GM19438 (cell line): ENCODE measurements at regions not wholly inside any gene's neighbourhood (a gene's known extent, or its start where the extent isn't known, plus 50 kb on each side); places are given as distances from the start of the nearest gene placed in this dataset.

ENCODE experiments used
- ATAC-seq: cut with Tn5 transposase; IDR thresholded peaks from one replicate; pipeline ENCODE4 v1.9.1; 2021; ENCODE audit warnings: low read depth; ENCODE audit not compliant: unreplicated experiment

DNA sequence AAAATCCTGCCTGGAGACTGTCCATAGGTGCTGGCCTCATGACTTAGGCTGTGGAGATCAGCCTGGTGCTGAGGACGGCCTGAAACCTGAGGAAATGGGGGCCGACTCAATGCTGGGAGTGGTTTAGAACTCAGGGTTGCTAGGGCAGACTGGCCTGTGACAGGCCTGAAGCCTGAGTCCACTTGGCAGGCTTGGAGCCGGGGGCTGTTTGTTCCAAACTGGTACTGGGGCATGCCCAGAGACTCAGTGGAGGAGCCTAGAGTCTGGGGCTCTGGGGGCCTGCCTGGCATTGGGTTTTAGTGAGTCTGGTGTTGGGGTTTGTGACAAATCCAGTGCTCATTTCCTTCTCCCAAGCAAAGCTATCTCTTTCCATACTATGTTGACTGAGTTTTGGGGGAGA, 489.7 kb upstream of the CNKSR2 start:
- no peak for ATAC-seq

DNA sequence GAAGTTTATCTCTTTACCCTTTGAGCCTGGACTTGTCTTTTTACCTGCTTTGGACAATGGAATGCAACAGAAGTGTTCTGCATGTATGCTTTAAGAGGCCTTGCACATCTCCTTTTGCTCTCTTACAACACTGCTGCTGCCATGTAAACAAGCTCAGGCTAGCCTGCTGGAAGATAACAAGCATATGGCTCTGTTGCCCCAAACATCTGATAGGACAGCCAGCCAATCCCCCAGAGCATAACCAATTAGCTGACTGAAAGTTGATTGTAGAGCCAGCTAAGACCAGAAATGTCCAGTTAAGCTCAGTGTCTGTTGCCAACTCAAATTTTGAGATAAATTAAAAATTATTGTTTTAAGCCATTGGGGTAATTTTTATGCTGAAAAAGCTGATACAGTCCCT, 510.6 kb upstream of the CNKSR2 start:
- no peak for ATAC-seq

DNA sequence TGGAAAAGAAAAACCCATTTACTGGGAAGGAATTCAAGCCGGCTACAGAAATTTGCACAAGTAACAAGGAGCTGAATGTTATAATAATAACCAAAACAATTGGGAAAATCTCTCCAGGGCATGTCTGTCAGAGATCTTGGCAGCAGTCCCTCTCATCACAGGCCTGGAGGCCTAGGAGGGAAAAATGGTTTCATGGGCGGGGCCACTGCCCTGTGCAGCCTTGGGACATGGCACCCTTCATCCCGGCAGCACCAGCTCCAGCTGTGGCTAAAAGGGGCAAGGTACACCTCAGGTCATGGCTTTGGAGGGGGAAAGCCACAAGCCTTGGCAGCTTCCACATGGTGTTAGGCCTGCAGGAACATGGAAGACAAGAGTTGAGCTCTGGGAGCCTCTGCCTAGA, 513.1 kb upstream of the CNKSR2 start:
- ATAC-seq: no peak

DNA sequence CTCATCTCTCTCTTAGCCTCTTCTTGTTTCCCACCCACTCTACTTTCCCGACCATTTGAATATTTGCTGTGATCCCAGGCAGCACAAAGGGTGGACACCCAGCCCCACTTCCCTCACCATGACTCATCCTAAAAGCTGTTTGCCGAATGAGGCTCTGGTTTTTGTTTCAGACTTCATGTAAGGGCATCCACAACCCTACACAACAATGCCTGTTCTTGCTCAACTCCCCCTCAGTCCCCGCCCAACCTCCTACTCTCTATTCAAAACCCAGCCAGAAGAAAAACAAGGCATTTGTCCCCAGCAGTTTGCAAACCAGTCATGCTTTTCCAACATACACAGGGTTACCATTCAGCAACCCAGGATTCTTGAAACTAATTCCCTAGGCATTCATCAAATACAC, 516.5 kb upstream of the CNKSR2 start:
- no peak for ATAC-seq

DNA sequence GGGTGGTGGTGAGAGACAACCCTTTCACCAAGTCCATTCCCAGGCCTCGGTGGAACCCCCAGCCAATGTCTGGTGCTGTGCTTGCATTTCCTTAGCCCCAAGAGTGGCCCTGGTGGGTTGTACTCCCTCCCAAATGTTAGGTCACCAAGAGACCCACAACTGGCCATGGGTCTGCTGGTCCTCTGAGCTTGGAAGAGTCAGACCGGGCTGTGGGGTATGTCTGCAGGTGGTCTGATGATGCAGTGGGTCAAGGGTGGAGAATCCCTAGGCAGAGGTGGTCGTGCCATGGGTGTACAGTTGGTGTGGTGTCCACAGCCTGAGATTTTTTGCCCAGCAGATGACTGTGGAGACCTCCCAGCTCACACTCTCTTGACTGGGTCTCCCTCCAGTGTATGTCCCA, 535.7 kb upstream of the CNKSR2 start:
- ATAC-seq: no peak

DNA sequence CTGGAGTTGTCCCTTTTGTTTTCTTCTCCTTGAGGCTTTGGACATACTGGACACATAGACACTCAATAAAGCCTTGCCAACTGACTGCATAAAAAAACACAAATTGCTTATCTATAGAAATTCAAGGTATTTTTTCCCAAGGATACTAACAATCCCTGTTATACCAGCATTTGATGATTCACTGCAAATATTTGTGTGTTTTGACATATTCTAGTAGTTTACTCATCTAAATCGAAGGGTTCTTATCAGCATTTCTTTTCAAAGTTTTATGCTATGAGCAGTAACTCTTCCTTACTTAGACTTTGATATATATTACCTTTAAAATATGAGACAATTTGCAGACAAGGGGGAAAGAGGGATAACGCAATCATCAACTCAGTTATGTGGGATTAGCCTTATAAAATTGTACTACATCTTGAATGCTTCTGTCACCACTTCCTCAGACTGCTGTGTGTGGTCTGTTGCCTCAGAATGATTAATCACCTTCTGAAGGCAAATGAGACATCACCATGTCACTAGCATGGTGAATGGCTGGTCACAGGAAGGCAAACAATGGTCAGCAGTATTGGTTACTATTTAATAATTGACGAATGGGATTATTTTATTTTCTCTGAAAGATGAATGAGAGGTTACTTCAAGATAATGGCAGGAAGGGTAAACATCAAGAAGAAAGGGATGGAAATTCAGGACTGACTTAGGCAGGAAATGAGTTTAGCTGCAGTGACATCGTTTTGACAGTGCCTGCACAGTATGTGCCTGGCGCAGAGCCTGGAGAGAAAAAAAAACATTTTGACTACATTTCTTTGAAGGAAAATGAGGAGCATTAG, 544.3 kb upstream of the CNKSR2 start:
- ATAC-seq: no peak

DNA sequence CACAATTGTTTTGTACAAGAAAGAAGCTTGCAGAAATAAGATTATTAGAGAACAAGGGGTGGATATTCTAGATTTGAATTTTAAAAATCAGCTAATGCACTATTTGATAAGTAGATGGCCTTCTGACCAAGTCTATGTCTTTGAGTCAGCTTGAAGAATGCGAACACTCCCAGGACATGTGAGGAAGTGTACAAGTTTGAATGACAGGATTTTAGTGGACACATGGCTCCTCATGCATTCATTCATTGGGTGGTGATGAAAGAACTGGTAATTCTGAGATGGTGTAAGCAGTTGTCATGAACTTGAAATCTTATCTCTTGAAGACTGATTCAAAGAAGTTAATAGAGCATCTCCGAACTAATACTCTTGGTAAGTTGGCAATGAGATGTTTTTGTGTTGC, 548.2 kb upstream of the CNKSR2 start:
- ATAC-seq: no peak

DNA sequence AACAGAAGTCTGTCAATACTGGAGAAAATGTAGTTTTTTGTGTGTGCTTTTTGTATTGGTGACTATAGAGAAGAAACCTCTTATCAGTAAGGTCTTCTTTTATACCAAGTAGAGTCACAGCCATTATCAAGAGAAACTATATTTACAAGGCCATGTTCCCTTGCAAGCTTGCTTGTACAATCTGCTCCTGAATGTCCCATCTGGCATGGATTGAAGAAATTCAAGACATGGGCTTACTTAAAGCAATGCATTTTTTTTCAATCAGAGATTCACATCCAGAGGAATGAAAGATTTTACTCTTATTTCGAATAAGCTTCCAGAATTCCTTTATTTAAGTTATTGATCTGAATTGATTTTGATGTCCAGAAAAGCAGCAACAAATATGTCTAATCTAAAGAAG, 537.3 kb upstream of the RPS6KA3 start:
- ATAC-seq: no peak

DNA sequence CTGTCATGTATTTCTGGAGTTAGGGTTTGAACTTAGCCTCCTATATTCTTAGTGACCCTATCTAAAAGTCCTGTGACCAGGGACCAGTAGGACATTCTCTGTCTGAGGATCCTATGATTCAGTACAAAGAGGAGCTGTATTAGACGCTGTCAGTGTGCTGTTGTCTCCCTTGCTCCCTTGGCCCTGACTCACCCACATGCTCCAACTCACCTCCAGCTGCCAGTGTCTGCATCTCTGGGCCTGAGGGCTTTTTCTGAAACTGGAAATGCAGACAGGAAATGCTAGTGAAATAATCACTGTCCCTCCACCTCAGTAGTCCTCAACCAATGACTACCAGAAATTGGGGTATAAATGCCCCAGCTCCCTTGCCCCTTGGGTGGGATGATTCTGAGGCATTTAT, 535.3 kb upstream of the RPS6KA3 start:
- ATAC-seq: no peak

DNA sequence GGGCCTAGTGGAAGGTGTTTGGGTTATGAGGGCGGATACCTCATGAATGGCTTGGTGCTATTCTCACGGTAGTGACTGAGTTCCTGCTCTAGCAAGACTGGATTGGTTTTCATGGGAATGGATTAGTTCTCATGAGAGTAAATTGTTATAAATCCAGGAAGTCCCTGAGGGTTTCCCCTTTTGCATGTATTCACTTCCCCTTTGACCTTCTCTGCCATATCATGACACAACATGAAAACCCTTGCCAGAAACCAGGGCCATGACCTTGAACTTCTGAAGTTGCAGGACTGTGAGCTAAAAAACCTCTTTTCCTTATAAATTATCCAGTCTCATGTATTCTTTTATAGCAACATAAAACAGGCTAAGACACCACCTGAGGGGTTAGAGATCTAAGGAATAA, 529.7 kb upstream of the RPS6KA3 start:
- ATAC-seq: no peak

DNA sequence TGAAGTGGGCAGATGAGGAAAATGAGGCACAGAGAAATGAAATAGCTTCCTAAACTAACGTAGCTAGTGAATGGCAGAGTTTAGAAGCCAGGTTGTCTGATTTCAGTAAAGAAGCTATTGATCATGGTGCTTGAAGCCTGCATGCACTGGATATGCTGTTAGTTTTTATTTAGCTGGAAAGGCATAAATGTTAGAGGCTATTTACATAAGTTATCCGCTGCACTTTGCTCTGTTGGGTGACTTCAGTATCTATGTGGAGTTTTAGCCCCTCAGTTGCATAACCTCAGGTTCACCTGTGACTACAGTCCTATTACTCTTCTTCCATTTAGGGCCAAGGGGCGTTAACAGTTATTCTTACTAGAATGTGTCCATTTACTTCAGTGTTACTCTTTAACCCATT, 522.4 kb upstream of the RPS6KA3 start:
- no peak for ATAC-seq

DNA sequence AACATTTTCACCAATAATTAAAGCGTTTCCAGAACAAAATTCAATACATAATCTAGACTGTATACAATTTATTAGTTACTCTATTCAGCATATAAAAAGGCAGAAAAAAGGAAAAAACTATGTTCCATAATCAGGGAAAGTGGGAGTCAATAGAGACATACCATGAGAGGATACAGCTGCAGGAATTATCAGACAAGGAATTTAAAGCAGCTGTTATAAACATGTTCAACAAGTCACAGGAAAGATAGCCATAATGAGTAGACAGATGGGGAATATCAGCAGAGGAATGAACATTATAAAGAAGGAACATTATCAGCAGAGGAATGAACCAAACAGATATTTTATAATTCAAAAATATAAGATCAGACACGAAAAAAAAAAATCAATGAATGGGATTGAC, 500.6 kb upstream of the RPS6KA3 start:
- no peak for ATAC-seq

DNA sequence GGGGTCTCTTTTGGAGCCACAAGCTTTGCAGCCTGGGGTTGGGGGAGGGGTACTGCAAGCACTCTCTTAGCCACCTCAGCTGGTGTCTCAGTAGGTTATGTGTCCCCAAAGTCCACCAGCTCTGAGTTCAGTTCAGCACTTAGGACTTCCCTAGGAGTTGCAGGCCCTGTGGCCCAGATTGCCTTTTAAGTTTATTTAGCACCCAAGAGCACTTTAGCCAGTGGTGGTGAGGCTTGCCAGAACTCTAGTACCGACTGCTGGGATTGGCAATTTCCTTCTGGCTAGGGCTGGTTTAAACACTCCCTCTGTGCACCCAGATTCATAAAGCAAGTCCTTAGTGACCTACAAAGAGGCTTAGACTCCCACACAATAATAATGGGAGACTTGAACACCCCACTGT, 489.9 kb upstream of the RPS6KA3 start:
- ATAC-seq: no peak

DNA sequence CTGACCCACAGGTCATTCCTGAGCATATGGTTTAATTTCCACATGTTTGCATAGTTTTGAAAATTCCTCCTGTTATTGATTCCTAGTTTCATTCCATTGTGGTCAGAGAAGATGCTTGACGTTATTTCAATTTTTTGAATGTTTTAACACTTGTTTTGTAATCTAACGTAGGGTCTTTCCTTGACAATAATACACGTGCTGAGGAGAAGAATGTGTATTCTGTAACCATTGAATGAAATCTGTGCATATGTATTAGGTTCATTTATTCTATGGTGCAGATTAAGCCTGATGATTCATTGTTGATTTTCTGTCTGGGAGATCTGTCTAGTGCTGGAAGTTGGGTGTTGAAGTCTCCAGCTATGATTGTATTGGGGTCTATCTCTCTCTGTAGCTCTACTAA, 486.4 kb upstream of the RPS6KA3 start:
- ATAC-seq: no peak

DNA sequence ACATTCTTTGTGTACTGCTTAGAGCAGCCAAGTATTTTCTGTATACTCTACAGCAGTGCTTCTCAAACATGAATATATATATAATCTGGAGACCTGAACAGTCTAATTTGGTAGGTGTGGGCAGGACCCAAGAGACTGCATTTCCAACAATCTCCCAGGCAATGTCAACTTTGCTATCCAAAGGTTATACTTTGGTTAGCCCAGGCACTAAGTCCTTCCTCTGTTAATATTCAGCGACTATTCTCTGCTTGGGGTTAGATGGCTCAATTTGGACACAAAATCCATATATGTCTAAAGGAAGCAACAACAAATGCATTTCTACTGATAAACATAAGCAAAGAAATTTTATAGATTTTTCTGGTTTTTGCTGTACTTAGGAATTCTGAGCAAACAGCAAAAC, 480.0 kb upstream of the RPS6KA3 start:
- no peak for ATAC-seq

DNA sequence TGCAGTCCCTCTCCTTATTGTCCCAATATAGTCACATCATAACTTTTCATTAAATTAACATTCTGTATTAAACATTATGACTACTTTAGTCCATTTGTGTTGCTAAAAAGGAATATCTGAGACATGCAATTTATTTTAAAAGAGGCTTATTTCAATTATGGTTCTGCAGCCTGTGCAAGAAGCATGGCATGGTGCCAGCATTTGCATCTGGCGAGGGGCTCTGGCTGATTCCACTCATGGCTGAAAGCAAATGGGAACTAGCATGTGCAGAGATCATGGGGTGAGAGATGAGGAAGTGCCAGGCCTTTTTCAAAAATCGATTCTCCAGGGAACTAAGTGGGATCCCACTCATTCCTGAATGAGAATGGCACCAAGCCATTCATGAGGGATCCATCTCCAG, 476.3 kb upstream of the RPS6KA3 start:
- ATAC-seq: no peak

DNA sequence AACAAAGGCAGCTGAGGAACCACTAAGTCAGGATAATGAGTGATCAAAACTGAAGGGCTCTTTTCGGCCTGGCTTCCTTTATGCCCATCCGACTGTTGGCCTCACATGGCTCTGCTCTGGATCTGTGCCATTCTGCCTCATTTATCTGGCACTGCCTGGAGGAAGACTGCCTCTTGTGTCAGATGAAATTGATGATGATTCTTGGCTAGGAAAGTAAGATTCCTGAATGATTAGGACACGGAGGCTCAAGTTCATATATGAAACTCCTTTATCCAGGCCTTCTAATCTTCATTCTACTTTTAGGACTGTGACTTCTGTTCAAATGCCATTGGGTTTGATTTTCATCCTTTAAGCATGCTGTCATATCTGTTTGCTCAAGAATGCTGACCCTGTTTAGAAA, 475.4 kb upstream of the RPS6KA3 start:
- no peak for ATAC-seq

DNA sequence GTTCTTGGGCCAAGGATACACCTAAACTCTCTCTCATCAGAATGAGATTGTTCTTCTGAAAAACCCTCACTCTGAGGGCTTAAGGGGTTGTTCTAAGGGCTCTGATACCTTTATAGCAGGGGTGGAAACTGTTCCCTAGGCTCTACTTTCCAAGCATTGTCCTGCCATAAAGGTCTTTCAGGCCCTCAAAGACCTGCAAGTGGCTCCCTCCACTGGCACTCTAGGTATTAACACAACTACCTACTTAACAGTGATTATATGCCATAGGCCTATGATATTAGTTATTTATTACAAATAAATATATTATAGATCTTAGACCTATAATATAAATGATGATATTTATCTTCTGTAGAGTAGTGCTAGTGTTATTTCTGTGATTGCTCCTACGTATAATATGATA, 473.7 kb upstream of the RPS6KA3 start:
- no peak for ATAC-seq

DNA sequence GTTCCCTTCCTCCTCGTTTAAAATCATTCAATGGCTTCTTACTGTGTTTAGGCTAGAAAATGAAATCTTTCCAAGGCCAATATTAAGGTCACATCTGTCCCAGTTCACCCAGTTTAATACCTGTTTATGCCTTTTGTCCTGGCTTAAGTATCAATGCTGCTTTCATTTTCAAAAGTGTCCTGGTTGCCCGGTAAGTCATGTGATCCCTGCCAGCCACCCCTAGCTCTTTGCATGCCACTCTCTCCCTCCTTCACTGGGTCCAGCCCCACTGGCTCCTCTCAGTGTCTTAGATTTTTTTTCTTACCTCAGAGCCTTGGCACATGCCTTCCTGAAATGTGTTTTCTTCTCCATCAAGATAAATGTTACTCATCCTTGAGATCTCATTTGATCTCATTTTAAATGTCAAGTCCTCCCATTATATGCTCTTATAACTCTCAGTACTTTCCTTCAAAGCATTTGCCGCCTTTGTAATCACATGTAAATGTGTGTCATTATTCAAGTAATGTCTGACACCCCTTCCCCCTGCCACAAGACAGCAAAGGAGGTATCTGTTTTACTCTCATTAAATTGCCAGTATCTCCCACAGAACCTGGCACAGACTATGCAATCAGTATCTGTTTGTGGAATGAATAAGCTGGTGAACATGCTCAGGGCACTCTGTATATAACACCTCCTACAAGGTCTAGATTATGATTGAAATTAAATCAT, 472.5 kb upstream of the RPS6KA3 start:
- no peak for ATAC-seq

DNA sequence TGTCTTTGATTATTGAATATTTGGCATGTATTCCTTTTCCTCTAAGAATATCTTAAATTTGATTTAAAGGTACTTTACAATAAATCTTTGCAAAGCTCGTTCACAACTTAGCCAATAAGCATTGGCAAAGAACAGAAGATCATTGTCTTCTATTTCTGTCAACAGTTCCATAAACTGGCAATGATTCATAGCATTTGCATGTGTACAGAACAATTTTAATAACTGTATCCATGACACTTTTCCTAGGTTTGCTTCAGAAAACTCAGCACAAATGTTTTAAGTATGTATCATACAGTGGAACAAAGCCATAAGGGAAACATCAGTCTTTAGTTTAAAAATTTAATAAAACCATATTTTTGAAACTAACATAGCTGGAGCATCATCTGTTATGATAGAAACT, 462.7 kb upstream of the RPS6KA3 start:
- ATAC-seq: no peak

DNA sequence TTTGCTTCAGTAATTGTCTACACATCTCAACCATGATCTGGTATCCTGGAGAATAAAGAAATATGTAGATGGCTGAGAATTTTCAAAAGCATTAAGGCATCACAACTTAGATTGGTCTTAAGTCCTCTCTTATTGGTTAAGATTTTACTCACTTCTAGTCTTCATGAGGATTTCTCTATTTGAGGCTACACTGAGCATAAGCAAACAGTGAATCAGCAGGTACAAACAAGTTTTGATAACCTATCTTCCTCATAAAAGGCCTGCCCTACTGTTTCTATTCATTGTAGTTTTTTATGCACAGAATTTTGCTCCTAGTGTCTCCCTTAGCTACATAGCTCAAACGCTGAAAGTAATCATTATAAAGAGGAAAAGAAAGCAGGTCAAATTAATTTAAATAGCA, 460.7 kb upstream of the RPS6KA3 start:
- no peak for ATAC-seq

DNA sequence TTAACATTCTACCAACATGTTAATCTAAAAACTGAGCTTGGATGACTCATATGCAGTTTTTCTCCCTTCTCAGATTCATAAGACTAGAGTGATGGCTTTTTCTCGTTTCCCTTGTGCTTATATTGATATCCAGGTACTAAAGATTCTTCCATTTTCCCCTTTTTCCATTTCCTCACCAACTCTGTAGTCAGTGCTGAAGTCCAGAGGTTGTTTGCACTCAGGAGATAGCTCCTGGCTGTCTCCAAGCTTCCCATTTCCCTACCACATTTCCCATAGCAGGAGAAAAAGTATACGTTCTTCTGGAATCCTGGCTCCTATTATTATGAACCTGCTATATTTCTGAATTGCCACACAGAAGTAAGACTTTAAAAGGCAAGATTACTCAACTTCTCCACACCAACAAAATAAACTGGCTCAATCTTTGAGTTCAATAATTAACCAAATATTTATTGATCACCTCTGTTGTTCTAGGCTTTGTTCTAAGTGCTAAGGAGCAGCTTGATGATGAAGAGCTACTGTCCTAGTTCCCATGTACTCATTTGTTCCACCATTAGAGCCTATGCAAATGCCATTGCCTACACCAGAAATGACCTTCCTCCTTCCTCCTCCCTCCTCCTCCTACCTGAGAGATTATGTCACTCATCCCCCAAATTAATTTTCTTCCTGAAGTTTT, 454.4 kb upstream of the RPS6KA3 start:
- ATAC-seq: no peak
